ENCODE measurements at regions not wholly inside any gene's neighbourhood (a gene's known extent, or its start where the extent isn't known, plus 50 kb on each side); places are given as distances from the start of the nearest gene placed in this dataset.

DNA sequence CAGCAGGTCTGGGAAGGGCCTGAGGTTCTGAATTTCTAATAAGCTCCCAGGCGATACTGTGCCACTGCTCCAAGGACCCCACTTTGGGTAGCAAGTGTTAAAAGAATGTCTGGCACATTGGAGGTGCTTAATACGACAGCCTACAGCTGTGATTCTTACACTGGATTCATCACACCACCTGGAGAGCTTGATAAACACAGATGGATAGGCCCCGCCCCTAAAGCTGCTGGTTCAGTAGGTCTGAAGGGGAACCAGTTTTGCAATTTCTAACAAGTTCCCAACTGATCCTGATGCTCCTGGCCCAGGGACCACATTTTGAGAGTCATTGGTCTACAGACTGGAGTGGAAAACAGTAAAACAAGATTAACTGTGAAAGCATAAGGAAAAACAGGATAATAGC, 124.8 kb upstream of the ST8SIA2 start:
- H3K4me1 Mint-ChIP-seq: no peaks in the 10 kb centered on the region
- DNase-seq: no peak
- TF ChIP-seq, protein P1, sequence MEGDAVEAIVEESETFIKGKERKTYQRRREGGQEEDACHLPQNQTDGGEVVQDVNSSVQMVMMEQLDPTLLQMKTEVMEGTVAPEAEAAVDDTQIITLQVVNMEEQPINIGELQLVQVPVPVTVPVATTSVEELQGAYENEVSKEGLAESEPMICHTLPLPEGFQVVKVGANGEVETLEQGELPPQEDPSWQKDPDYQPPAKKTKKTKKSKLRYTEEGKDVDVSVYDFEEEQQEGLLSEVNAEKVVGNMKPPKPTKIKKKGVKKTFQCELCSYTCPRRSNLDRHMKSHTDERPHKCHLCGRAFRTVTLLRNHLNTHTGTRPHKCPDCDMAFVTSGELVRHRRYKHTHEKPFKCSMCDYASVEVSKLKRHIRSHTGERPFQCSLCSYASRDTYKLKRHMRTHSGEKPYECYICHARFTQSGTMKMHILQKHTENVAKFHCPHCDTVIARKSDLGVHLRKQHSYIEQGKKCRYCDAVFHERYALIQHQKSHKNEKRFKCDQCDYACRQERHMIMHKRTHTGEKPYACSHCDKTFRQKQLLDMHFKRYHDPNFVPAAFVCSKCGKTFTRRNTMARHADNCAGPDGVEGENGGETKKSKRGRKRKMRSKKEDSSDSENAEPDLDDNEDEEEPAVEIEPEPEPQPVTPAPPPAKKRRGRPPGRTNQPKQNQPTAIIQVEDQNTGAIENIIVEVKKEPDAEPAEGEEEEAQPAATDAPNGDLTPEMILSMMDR (IDR thresholded peaks at IDR 0.05): no peak
- no peaks in the 10 kb centered on the region for H3K36me3 ChIP-seq (replicated peaks in 1 of 2; ENCODE audit: control insufficient read depth in 1 of 2, insufficient read depth in 2 of 2, low read length in 2 of 2)
- H3K4me3 ChIP-seq (replicated peaks in 1 of 3; ENCODE audit: low read depth in 2 of 3, low read length in 3 of 3): no peak overlapping the region
- H2AFZ ChIP-seq (ENCODE audit: insufficient read depth, low read depth, low read length, poor library complexity, severe bottlenecking): no peak overlapping the region
- H3K27me3 Mint-ChIP-seq (ENCODE audit: low read depth in 3 of 3): peaks cover 0 to 7% (median 5%) of the 10 kb centered on the region in 3 donors
- H3K27me3 ChIP-seq (ENCODE audit: control insufficient read depth in 2 of 2, insufficient read depth in 2 of 2, low read length in 2 of 2): no peaks in the 10 kb centered on the region
- H3K36me3 Mint-ChIP-seq: no peaks in the 10 kb centered on the region
- WGBS (ENCODE audit: insufficient coverage): 100% methylated on average over 1 of the region's 3 CpGs
- H3K9ac ChIP-seq (ENCODE audit: insufficient read depth, low read length, poor library complexity, severe bottlenecking): no peak overlapping the region
- H3K9me3 ChIP-seq (replicated peaks in 1 of 2; ENCODE audit: control insufficient read depth in 1 of 2, insufficient read depth in 1 of 2, low read length in 2 of 2): no peaks in the 10 kb centered on the region
- H3K4me1 ChIP-seq (ENCODE audit: control insufficient read depth in 1 of 2, insufficient read depth in 2 of 2, low read length in 2 of 2): no peaks in the 10 kb centered on the region
- H3K9me3 Mint-ChIP-seq: peaks cover 0 to 3% (median 0%) of the 10 kb centered on the region in 7 donors
- H3K79me2 ChIP-seq (ENCODE audit: insufficient read depth, low read length): no peaks in the 10 kb centered on the region
- no peaks in the 10 kb centered on the region for H4K20me1 ChIP-seq (ENCODE audit: insufficient read depth, low read length)
- no peak overlapping the region for H3K4me2 ChIP-seq (replicated peaks; ENCODE audit: extremely low read depth, low read length, poor library complexity, severe bottlenecking)
- no peak overlapping the region for H3K27ac Mint-ChIP-seq
- H3K27ac ChIP-seq (ENCODE audit: low read depth in 1 of 2, low read length in 2 of 2): no peak overlapping the region
- intact Hi-C loops (cut with micrococcal nuclease): no loop called here
- H3K4me3 Mint-ChIP-seq: no peak overlapping the region

DNA sequence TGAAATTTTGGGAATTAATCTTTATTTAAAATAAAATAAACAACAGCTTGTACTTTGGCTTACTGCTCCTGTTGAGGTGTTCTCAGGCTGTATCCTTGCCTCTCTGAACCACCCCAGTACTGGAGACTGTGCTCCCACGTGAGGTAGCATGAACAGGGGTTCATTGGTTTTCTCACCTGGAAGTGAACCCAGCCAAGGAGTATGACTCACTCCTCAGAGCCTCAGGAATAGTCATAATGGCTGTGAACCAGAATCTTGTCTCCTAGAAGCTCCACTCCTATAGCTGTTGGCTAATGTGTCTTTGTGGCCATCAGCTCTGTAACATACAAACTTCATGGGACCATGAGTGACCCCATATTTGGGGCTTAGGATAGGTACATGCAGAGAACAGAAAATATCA, 122.5 kb upstream of the ST8SIA2 start:
- peaks cover 0 to 5% (median 3%) of the 10 kb centered on the region in 3 donors for H3K27me3 Mint-ChIP-seq (ENCODE audit: low read depth in 3 of 3)
- Histone ChIP-seq H3K4me2 (replicated peaks; ENCODE audit: extremely low read depth, low read length, poor library complexity, severe bottlenecking) (no peak overlapping the region), H3K79me2 (ENCODE audit: insufficient read depth, low read length) (no peaks in the 10 kb centered on the region), H3K9ac (ENCODE audit: insufficient read depth, low read length, poor library complexity, severe bottlenecking) (no peak overlapping the region), H3K36me3 (replicated peaks in 1 of 2; ENCODE audit: control insufficient read depth in 1 of 2, insufficient read depth in 2 of 2, low read length in 2 of 2) (no peaks in the 10 kb centered on the region), H4K20me1 (ENCODE audit: insufficient read depth, low read length) (no peaks in the 10 kb centered on the region), H3K4me1 (ENCODE audit: control insufficient read depth in 1 of 2, insufficient read depth in 2 of 2, low read length in 2 of 2) (no peaks in the 10 kb centered on the region), H3K27me3 (ENCODE audit: control insufficient read depth in 2 of 2, insufficient read depth in 2 of 2, low read length in 2 of 2) (no peaks in the 10 kb centered on the region), H2AFZ (ENCODE audit: insufficient read depth, low read depth, low read length, poor library complexity, severe bottlenecking) (no peak overlapping the region), H3K27ac (ENCODE audit: low read depth in 1 of 2, low read length in 2 of 2) (no peak overlapping the region), H3K9me3 (replicated peaks in 1 of 2; ENCODE audit: control insufficient read depth in 1 of 2, insufficient read depth in 1 of 2, low read length in 2 of 2) (no peaks in the 10 kb centered on the region), H3K4me3 (replicated peaks in 1 of 3; ENCODE audit: low read depth in 2 of 3, low read length in 3 of 3) (no peak overlapping the region)
- H3K4me3 Mint-ChIP-seq: no peak overlapping the region
- intact Hi-C loops (cut with micrococcal nuclease): no loop called here
- H3K27ac Mint-ChIP-seq: no peak overlapping the region
- no peaks in the 10 kb centered on the region for H3K4me1 Mint-ChIP-seq
- TF ChIP-seq, protein P1 (IDR thresholded peaks at IDR 0.05): no peak
- WGBS (ENCODE audit: insufficient coverage): 100% methylated on average over 1 of the region's 1 CpG
- no peaks in the 10 kb centered on the region for H3K36me3 Mint-ChIP-seq
- DNase-seq: no peak
- H3K9me3 Mint-ChIP-seq: no peaks in the 10 kb centered on the region

All from CD14-positive monocyte (primary cell).